Transverse colon (tissue), 4 donors: ENCODE measurements at regions not wholly inside any gene's neighbourhood (a gene's known extent, or its start where the extent isn't known, plus 50 kb on each side); places are given as distances from the start of the nearest gene placed in this dataset.

Source experiments
- DNase-seq: peaks from one replicate; pipeline ENCODE4 v3.0.0-alpha.2; 2019
- H3K27ac ChIP-seq, 4 donors: fragments of 200-600 bp; sonication (generic); 2 replicates each; pipeline ENCODE4 v1.5.1; 2016 to 2018; ENCODE audit warnings: inconsistent platforms in 4 of 4
- H3K27me3 ChIP-seq: fragments of 200-600 bp; sonication (generic); 2 replicates; pipeline ENCODE4 v1.5.1; 2017; ENCODE audit warnings: inconsistent platforms
- H3K36me3 ChIP-seq, 4 donors: fragments of 200-600 bp; sonication (generic); 2 replicates each; pipeline ENCODE4 v1.5.1; 2017 to 2019; ENCODE audit warnings: inconsistent platforms in 4 of 4
- H3K4me1 ChIP-seq, 4 donors: fragments of 200-600 bp; sonication (generic); 2 replicates each; pipeline ENCODE4 v1.5.1; 2017 to 2020; ENCODE audit warnings: inconsistent platforms in 4 of 4
- H3K4me3 ChIP-seq, 4 donors: fragments of 200-600 bp; sonication (generic); 1 replicate in 1 of 4; 2 replicates in 3 of 4; pipeline versions ENCODE4 v1.5.1 to v1.6.1; 2017 to 2019; ENCODE audit warnings: inconsistent platforms in 4 of 4
- H3K9me3 ChIP-seq, 2 donors: fragments of 200-600 bp; sonication (generic); 2 replicates each; pipeline ENCODE4 v1.5.1; 2017 to 2019; ENCODE audit warnings: inconsistent platforms in 2 of 2
- EP300 ChIP-seq: sonication (generic); formaldehyde crosslinking; IDR thresholded peaks from one replicate; pipeline ENCODE4 v1.6.1; 2017; ENCODE audit warnings: antibody characterized with exemption, low read depth
- POLR2A ChIP-seq: fragments of 450-650 bp; IDR thresholded peaks from one replicate; pipeline ENCODE4 v1.6.1; 2016; ENCODE audit warnings: antibody characterized with exemption, mild to moderate bottlenecking, moderate library complexity
- POLR2AphosphoS5 ChIP-seq, 3 donors: sonication (generic); formaldehyde crosslinking; IDR thresholded peaks; one replicate each; pipeline ENCODE4 v1.6.1; 2016; ENCODE audit warnings: antibody characterized with exemption in 3 of 3
- WGBS, 2 donors: methylation state at CpG; one replicate each; pipeline ENCODE4 v1.1.5; 2018; ENCODE audit warnings: low coverage in 1 of 2; 5-methylcytosine and 5-hydroxymethylcytosine counted together
- in situ Hi-C, 4 donors: fragments of 200-750 bp; cut with MboI; loops; one replicate each; pipeline versions ENCODE4 v1.15.0 to v1.15.1; 2017; ENCODE audit warnings: low sequenced_read_pairs in 3 of 4, low pct_ligation_motif_present in 1 of 4, low pct_unique_long_range_greater_than_20kb in 1 of 4
- intact Hi-C: fragments of 100-400 bp; cut with DNase I; formaldehyde crosslinking; loops from one replicate; pipeline ENCODE4 v1.15.1; 2023; ENCODE audit warnings: low total_unique reads
- TF ChIP-seq, protein P1 (sequence below), 5 experiments: fragments of 200-600 bp in 3 of 5; fragments of 450-650 bp in 2 of 5; sonication (generic) in 3 of 5; IDR thresholded peaks; 1 replicate in 2 of 5; 2 replicates in 3 of 5; pipeline ENCODE4 v1.5.1; 2016 to 2017; ENCODE audit warnings: antibody characterized with exemption in 5 of 5, inconsistent platforms in 3 of 5, mild to moderate bottlenecking in 2 of 5, moderate library complexity in 1 of 5

DNA sequence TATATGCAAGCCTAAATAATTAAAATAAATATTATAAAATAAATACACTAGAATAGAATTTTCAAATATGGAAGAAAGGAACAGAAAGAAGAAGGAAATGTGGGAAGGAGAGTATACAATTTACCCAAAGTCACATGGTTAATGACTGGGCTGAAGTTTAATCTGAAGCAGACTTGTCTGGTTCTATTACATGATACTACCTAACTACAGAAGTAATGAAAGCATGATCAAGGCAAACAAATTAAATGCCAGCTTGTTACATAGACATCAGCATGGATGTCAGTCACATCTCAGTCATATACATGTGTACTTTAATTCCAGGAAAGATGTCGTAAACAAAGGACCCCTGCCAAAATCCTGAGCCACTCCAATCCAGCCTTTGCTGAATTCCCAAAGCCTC lies 1060.8 kb downstream of the CNTNAP5 start:
- intact Hi-C loops, result no loop called here
- WGBS, 2 donors, result 44 to 52% methylated on average over 1 of the region's 1 CpG
- Histone ChIP-seq H3K9me3 (no peaks in the 10 kb centered on the region), H3K27ac (peak overlapping the region in 1 of 4 donors; percentile 53), H3K27me3 (no peaks in the 10 kb centered on the region), H3K4me1 (peaks cover 0 to 12% (median 0%) of the 10 kb centered on the region in 4 donors), H3K36me3 (no peaks in the 10 kb centered on the region), H3K4me3 (no peak overlapping the region)
- in situ Hi-C loops, result no loop called here
- DNase-seq, result no peak
- TF ChIP-seq, protein P1, sequence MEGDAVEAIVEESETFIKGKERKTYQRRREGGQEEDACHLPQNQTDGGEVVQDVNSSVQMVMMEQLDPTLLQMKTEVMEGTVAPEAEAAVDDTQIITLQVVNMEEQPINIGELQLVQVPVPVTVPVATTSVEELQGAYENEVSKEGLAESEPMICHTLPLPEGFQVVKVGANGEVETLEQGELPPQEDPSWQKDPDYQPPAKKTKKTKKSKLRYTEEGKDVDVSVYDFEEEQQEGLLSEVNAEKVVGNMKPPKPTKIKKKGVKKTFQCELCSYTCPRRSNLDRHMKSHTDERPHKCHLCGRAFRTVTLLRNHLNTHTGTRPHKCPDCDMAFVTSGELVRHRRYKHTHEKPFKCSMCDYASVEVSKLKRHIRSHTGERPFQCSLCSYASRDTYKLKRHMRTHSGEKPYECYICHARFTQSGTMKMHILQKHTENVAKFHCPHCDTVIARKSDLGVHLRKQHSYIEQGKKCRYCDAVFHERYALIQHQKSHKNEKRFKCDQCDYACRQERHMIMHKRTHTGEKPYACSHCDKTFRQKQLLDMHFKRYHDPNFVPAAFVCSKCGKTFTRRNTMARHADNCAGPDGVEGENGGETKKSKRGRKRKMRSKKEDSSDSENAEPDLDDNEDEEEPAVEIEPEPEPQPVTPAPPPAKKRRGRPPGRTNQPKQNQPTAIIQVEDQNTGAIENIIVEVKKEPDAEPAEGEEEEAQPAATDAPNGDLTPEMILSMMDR (IDR thresholded peaks at IDR 0.05), result no peak
- TF ChIP-seq POLR2AphosphoS5 (IDR thresholded peaks at IDR 0.05) (no peak), POLR2A (no peak), EP300 (no peak)

DNA sequence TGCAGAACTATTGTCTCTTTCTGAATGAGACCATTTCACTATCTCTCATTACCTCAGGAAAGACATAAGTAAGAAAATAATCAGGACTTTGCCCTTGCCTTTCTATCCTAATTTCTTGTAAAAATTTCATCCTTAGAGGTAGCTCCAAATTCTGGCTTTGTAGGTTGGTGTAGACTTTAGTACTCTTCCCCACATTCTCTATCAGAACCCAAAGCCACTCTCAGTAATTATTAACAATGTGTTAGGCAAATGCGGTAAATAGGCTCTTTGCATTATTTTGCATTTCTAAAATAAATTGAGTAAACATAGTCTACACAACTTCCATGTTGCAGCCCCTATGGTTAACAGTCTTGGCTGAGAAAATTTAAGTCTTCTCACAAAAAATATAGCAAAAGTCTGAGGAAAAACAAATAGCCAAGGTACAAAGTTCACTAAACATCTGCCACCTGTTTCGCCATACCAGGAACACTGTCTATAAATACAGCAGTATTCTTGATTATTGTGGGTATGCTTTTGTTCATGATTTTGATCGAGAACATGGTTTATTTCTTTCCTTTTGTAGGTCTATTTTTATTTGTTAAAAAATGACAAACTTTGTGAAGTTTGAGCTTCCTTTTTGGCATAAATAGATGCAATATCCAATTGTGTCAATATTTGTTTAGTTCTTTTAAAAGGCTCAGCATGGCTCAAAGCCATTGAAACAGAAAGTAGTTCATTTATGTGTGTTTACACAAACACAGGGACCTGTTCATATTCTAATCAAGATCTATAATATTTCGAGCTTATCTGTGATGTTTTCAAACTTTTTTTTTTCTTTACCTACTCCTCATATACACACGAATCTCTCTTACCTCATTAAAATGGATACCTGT lies 1061.5 kb downstream of the CNTNAP5 start:
- Histone ChIP-seq H3K9me3 (no peaks in the 10 kb centered on the region), H3K36me3 (no peaks in the 10 kb centered on the region), H3K4me3 (no peak overlapping the region), H3K27me3 (no peaks in the 10 kb centered on the region), H3K4me1 (peaks cover 0 to 12% (median 0%) of the 10 kb centered on the region in 4 donors), H3K27ac (peak overlapping the region in 3 of 4 donors; percentile 0 to 53 (median 28))
- intact Hi-C loops (no loop called here), in situ Hi-C loops (no loop called here)
- no peak for DNase-seq
- 37 to 48% methylated on average over 4 to 5 of the region's 5 CpGs for WGBS, 2 donors
- TF ChIP-seq, protein P1 (IDR thresholded peaks at IDR 0.05), result no peak
- peak in 1 of 3 donors; percentile 12 for TF ChIP-seq POLR2AphosphoS5 (IDR thresholded peaks at IDR 0.05)

DNA sequence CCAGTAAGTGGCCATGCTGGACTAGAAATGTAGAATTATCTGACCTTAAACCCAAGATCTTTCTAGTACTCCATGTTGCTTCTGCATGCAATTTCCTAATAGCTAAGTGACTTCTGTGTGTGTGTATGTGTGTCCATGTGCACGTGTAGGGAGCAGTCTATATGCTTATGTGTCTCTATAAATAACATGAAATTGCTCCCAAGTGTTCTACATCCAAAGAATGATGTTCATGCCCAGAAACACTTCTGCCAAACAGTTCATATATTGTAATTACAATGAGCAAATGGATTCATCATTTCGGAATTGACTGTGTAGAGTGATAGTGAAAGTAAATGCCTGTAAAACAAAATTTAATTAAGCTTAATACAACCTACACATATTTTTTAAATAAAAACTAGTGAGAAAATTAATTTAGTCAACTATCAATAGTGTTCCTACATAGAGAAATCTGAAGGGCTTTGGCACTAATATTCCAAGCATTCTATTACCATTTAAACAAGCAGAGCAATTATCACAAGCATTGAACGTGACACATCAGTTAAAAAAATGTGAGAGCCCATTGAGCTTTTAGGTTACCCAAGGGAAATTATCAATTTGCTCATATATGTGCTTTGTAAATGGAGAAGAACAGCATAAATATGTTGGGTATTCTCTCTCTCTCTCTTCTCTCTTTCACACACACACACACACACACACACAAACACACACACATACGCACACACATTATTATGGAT lies 1067.4 kb downstream of the CNTNAP5 start:
- Histone ChIP-seq H3K36me3 (no peaks in the 10 kb centered on the region), H3K4me3 (no peak overlapping the region), H3K27me3 (no peaks in the 10 kb centered on the region), H3K27ac (no peak overlapping the region), H3K4me1 (peaks cover 0 to 2% (median 0%) of the 10 kb centered on the region in 4 donors), H3K9me3 (no peaks in the 10 kb centered on the region)
- intact Hi-C loops (no loop called here), in situ Hi-C loops (no loop called here)
- 75% methylated on average over 4 of the region's 4 CpGs for WGBS, 2 donors
- no peak for DNase-seq
- no peak for TF ChIP-seq EP300
- TF ChIP-seq, protein P1 (IDR thresholded peaks at IDR 0.05), result no peak
- TF ChIP-seq POLR2AphosphoS5 (IDR thresholded peaks at IDR 0.05), result no peak
- no peak for TF ChIP-seq POLR2A

- no peak overlapping the region for H3K27ac ChIP-seq
- DNase-seq, result no peak
- TF ChIP-seq EP300 (no peak), POLR2A (no peak), POLR2AphosphoS5 (IDR thresholded peaks at IDR 0.05) (no peak)
- TF ChIP-seq, protein P1 (IDR thresholded peaks at IDR 0.05), result no peak
- H3K27me3 ChIP-seq, result no peaks in the 10 kb centered on the region
- H3K36me3 ChIP-seq, result no peaks in the 10 kb centered on the region
- no peaks in the 10 kb centered on the region for H3K9me3 ChIP-seq
- intact Hi-C loops, result no loop called here
- H3K4me1 ChIP-seq, result no peaks in the 10 kb centered on the region
- H3K4me3 ChIP-seq, result no peak overlapping the region
- in situ Hi-C loops, result no loop called here
Observed at GRCh38 chr2:125095826-125096225, 1070.7 kb downstream of the CNTNAP5 start.
